ENCODE measurements at regions not wholly inside any gene's neighbourhood (a gene's known extent, or its start where the extent isn't known, plus 50 kb on each side); places are given as distances from the start of the nearest gene placed in this dataset.

GRCh38 chr2:15769676-15770547, 170.4 kb upstream of the MYCN start:
- no peak for TF ChIP-seq SPI1 (IDR thresholded peaks at IDR 0.05; ENCODE audit: borderline replicate concordance, low read depth)
- TF ChIP-seq CTCF (IDR thresholded peaks at IDR 0.05; ENCODE audit: insufficient read depth, low read length) = no peak
- TF ChIP-seq, protein P1, sequence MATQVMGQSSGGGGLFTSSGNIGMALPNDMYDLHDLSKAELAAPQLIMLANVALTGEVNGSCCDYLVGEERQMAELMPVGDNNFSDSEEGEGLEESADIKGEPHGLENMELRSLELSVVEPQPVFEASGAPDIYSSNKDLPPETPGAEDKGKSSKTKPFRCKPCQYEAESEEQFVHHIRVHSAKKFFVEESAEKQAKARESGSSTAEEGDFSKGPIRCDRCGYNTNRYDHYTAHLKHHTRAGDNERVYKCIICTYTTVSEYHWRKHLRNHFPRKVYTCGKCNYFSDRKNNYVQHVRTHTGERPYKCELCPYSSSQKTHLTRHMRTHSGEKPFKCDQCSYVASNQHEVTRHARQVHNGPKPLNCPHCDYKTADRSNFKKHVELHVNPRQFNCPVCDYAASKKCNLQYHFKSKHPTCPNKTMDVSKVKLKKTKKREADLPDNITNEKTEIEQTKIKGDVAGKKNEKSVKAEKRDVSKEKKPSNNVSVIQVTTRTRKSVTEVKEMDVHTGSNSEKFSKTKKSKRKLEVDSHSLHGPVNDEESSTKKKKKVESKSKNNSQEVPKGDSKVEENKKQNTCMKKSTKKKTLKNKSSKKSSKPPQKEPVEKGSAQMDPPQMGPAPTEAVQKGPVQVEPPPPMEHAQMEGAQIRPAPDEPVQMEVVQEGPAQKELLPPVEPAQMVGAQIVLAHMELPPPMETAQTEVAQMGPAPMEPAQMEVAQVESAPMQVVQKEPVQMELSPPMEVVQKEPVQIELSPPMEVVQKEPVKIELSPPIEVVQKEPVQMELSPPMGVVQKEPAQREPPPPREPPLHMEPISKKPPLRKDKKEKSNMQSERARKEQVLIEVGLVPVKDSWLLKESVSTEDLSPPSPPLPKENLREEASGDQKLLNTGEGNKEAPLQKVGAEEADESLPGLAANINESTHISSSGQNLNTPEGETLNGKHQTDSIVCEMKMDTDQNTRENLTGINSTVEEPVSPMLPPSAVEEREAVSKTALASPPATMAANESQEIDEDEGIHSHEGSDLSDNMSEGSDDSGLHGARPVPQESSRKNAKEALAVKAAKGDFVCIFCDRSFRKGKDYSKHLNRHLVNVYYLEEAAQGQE (IDR thresholded peaks at IDR 0.05; ENCODE audit: insufficient replicate concordance, low read depth) = no peak
- TF ChIP-seq POLR2AphosphoS5 (IDR thresholded peaks at IDR 0.05; ENCODE audit: low read depth) = no peak
- no peak for TF ChIP-seq GABPA (IDR thresholded peaks at IDR 0.05; ENCODE audit: low read depth)

All from HL-60 (cell line).